Inflammatory macrophage (primary cell): ENCODE measurements at regions not wholly inside any gene's neighbourhood (a gene's known extent, or its start where the extent isn't known, plus 50 kb on each side); places are given as distances from the start of the nearest gene placed in this dataset.
"Not testable (repeated sequence)": the region's sequence is repeated elsewhere in the genome, so short reads cannot be mapped to it uniquely, and the experiment has no call there.

Experiments used
- DNase-seq, 2 donors: peaks; one replicate each; pipeline ENCODE4 v3.0.0-alpha.2; 2020 to 2022

- DNase-seq: no peak
Observed at GRCh38 chr4:117692538-117692937, 341.7 kb upstream of the NDST3 start.

GRCh38 chr4:117699595-117699994, 334.7 kb upstream of the NDST3 start:
- no peak for DNase-seq

GRCh38 chr4:117700111-117700892, 334.0 kb upstream of the NDST3 start:
- no peak for DNase-seq

- no peak for DNase-seq
Observed at GRCh38 chr4:117702353-117702752, 331.9 kb upstream of the NDST3 start.

GRCh38 chr4:117704721-117705120, 329.6 kb upstream of the NDST3 start:
- no peak for DNase-seq

- no peak for DNase-seq
Observed at GRCh38 chr4:117740736-117741135, 293.6 kb upstream of the NDST3 start.

GRCh38 chr4:117745379-117745778, 288.9 kb upstream of the NDST3 start:
- DNase-seq: not testable (repeated sequence)

GRCh38 chr4:117755438-117755837, 278.8 kb upstream of the NDST3 start:
- DNase-seq: no peak

GRCh38 chr4:117768610-117769009, 265.7 kb upstream of the NDST3 start:
- no peak for DNase-seq

- DNase-seq: no peak
Observed at GRCh38 chr4:117770269-117771102, 263.8 kb upstream of the NDST3 start.

- DNase-seq: no peak
Observed at GRCh38 chr4:117771647-117772337, 262.5 kb upstream of the NDST3 start.

GRCh38 chr4:117773064-117773936, 261.0 kb upstream of the NDST3 start:
- DNase-seq: no peak

GRCh38 chr4:117777721-117778120, 256.6 kb upstream of the NDST3 start:
- DNase-seq: no peak

GRCh38 chr4:117783716-117784115, 250.6 kb upstream of the NDST3 start:
- DNase-seq: no peak

- no peak for DNase-seq
Observed at GRCh38 chr4:117784266-117784665, 250.0 kb upstream of the NDST3 start.

- DNase-seq: no peak
Observed at GRCh38 chr4:117786566-117786965, 247.7 kb upstream of the NDST3 start.

- no peak for DNase-seq
Observed at GRCh38 chr4:117793845-117794480, 240.3 kb upstream of the NDST3 start.

GRCh38 chr4:117796677-117797076, 237.6 kb upstream of the NDST3 start:
- no peak for DNase-seq

GRCh38 chr4:117800636-117801035, 233.7 kb upstream of the NDST3 start:
- no peak for DNase-seq

GRCh38 chr4:117801756-117802155, 232.5 kb upstream of the NDST3 start:
- no peak for DNase-seq

GRCh38 chr4:117811731-117812130, 222.6 kb upstream of the NDST3 start:
- no peak for DNase-seq
